SU-DHL-6 (cell line): ENCODE measurements at regions not wholly inside any gene's neighbourhood (a gene's known extent, or its start where the extent isn't known, plus 50 kb on each side); places are given as distances from the start of the nearest gene placed in this dataset.

ENCODE experiments used
- H2AFZ ChIP-seq: fragments of 200-600 bp; sonication (generic); 2 replicates; pipeline ENCODE4 v1.6.1; 2014; ENCODE audit warnings: low read depth, mild to moderate bottlenecking, moderate library complexity, mixed read lengths, antibody characterized with exemption, low read length; ENCODE audit not compliant: severe bottlenecking
- H3F3A ChIP-seq: fragments of 200-600 bp; shearing (Covaris generic); 2 replicates; pipeline ENCODE4 v1.6.0; 2016; ENCODE audit warnings: antibody characterized with exemption, mild to moderate bottlenecking; ENCODE audit not compliant: insufficient read depth
- H3K27ac ChIP-seq: fragments of 200-600 bp; sonication (generic); 2 replicates; pipeline ENCODE4 v1.5.1; 2016; ENCODE audit warnings: low read depth, mild to moderate bottlenecking, low read length, moderate library complexity, mixed read lengths
- H3K27me3 ChIP-seq: fragments of 200-600 bp; sonication (generic), shearing (Covaris generic); 2 replicates; pipeline ENCODE4 v1.6.0; 2014; ENCODE audit warnings: mild to moderate bottlenecking, low read length
- H3K36me3 ChIP-seq: fragments of 200-600 bp; sonication (generic); 2 replicates; pipeline ENCODE4 v1.6.1; 2014; ENCODE audit warnings: mild to moderate bottlenecking, low read length, mixed read lengths
- H3K4me2 ChIP-seq: fragments of 300-600, 200-600 bp; shearing (Covaris generic), sonication (generic); 2 replicates; pipeline ENCODE4 v1.6.0; 2014; ENCODE audit warnings: low read length, low read depth, mild to moderate bottlenecking; ENCODE audit not compliant: poor library complexity, severe bottlenecking
- H3K4me3 ChIP-seq: fragments of 200-600 bp; sonication (generic); 2 replicates; pipeline ENCODE4 v1.5.1; 2014; ENCODE audit warnings: antibody characterized with exemption, low read length, mild to moderate bottlenecking, mixed read lengths; ENCODE audit not compliant: insufficient read depth, poor library complexity, severe bottlenecking
- H3K79me2 ChIP-seq: fragments of 200-600 bp; sonication (generic); 2 replicates; pipeline ENCODE4 v1.6.1; 2014; ENCODE audit warnings: mild to moderate bottlenecking, low read length, moderate library complexity; ENCODE audit not compliant: insufficient read depth
- H3K9ac ChIP-seq: fragments of 200-600 bp; sonication (generic); 2 replicates; pipeline ENCODE4 v1.7.0; 2014; ENCODE audit warnings: mild to moderate bottlenecking, low read length
- H3K9me2 ChIP-seq: fragments of 200-600 bp; sonication (generic); replicated peaks from 2 replicates; pipeline ENCODE4 v1.6.1; 2014; ENCODE audit warnings: low read length; ENCODE audit not compliant: insufficient read depth
- H3K9me3 ChIP-seq: fragments of 200-600 bp; sonication (generic); 2 replicates; pipeline ENCODE4 v1.6.1; 2014; ENCODE audit warnings: low read length, mixed read lengths; ENCODE audit not compliant: insufficient read depth
- H4K20me1 ChIP-seq: fragments of 200-600 bp; sonication (generic); 2 replicates; pipeline ENCODE4 v1.6.1; 2014; ENCODE audit warnings: low read depth, mild to moderate bottlenecking, antibody characterized with exemption, low read length, moderate library complexity, mixed read lengths
- CTCF ChIP-seq: fragments of 200-600 bp; sonication (generic); IDR thresholded peaks from one replicate; pipeline ENCODE4 v1.5.1; 2017; ENCODE audit warnings: antibody characterized with exemption, mild to moderate bottlenecking, low read length, moderate library complexity; ENCODE audit not compliant: insufficient read depth, poor library complexity, severe bottlenecking
- EZH2phosphoT487 ChIP-seq: fragments of 200-600 bp; sonication (generic), shearing (Covaris generic); conservative IDR thresholded peaks from 2 replicates; pipeline ENCODE4 v1.6.1; 2018; ENCODE audit warnings: mild to moderate bottlenecking, antibody characterized with exemption, low read length, moderate library complexity, mixed read lengths

GRCh38 chr4:170234800-170235199, 145.0 kb upstream of the AADAT start:
- H3K79me2 ChIP-seq = no peaks in the 10 kb centered on the region
- H2AFZ ChIP-seq = no peak overlapping the region
- no peaks in the 10 kb centered on the region for H3K9me2 ChIP-seq
- H3F3A ChIP-seq = no peaks in the 10 kb centered on the region
- no peaks in the 10 kb centered on the region for H3K27me3 ChIP-seq
- no peaks in the 10 kb centered on the region for H3K9me3 ChIP-seq
- H3K27ac ChIP-seq = no peak overlapping the region
- no peak overlapping the region for H3K9ac ChIP-seq
- no peak overlapping the region for H3K4me3 ChIP-seq
- no peak overlapping the region for H3K4me2 ChIP-seq
- H3K36me3 ChIP-seq = no peaks in the 10 kb centered on the region
- H4K20me1 ChIP-seq = no peaks in the 10 kb centered on the region
- TF ChIP-seq EZH2phosphoT487 (no peak), CTCF (no peak)

- H3K79me2 ChIP-seq = no peaks in the 10 kb centered on the region
- no peaks in the 10 kb centered on the region for H3K27me3 ChIP-seq
- H3K4me2 ChIP-seq = no peak overlapping the region
- no peak overlapping the region for H3K9ac ChIP-seq
- no peaks in the 10 kb centered on the region for H3K36me3 ChIP-seq
- no peaks in the 10 kb centered on the region for H3F3A ChIP-seq
- no peak overlapping the region for H2AFZ ChIP-seq
- no peaks in the 10 kb centered on the region for H4K20me1 ChIP-seq
- H3K9me2 ChIP-seq = no peaks in the 10 kb centered on the region
- no peak for TF ChIP-seq CTCF
- TF ChIP-seq EZH2phosphoT487 = no peak
- H3K4me3 ChIP-seq = no peak overlapping the region
- H3K27ac ChIP-seq = no peak overlapping the region
- H3K9me3 ChIP-seq = no peaks in the 10 kb centered on the region
Measured at GRCh38 chr4:170231377-170231776, 141.6 kb upstream of the AADAT start.

GRCh38 chr4:170230242-170230641, 140.5 kb upstream of the AADAT start:
- Histone ChIP-seq H3K27me3 (no peaks in the 10 kb centered on the region), H3K9me3 (no peaks in the 10 kb centered on the region), H2AFZ (no peak overlapping the region), H3K36me3 (no peaks in the 10 kb centered on the region), H3K9ac (no peak overlapping the region), H3F3A (no peaks in the 10 kb centered on the region), H3K4me3 (no peak overlapping the region), H4K20me1 (no peaks in the 10 kb centered on the region), H3K27ac (no peak overlapping the region), H3K4me2 (no peak overlapping the region), H3K79me2 (no peaks in the 10 kb centered on the region), H3K9me2 (no peaks in the 10 kb centered on the region)
- TF ChIP-seq EZH2phosphoT487 (no peak), CTCF (no peak)
